ENCODE measurements at regions not wholly inside any gene's neighbourhood (a gene's known extent, or its start where the extent isn't known, plus 50 kb on each side); places are given as distances from the start of the nearest gene placed in this dataset.

DNA sequence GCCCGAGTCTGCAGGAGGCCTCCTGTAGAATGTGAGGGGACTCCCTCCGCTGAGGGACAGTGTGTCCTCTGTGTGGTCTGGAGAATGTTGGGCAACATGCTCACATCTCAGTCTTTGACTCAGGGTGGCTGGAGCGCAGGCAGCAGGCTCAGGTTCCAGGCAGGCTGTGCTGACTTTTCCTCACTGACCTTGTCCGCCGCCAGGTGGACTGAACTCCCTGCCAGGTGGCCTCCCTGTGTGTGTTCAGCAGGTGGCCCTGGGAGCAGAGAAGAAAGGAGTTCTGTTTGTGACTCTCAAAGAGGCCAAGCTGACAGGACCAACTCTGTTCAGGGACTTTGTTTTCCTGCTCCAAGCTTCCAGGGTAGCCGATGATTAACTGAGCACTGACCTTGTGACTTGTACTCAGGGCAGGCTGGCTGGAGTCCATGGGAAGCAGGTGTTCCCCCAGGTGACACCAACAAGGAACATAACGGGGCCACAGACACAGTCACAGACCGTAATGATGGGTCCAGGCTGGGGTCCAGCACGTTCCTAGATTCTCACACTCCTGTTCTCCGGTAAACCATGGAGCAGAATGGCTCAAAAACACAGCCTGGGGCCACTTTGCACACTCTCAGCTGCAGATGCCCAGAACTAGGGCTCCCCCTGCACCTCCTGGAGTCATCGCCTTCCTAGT is 439.8 kb downstream of the RNF144A start:
- H3K4me1 Mint-ChIP-seq: peaks cover 7 to 8% of the 10 kb centered on the region in 2 experiments; a peak in 3 of 4 replicates
- Histone ChIP-seq H3K9ac (ENCODE audit: extremely low read depth, insufficient read length, low read length) (no peak overlapping the region), H4K8ac (replicated peaks; ENCODE audit: insufficient read length, low read depth, low read length) (no peak overlapping the region), H3K79me1 (ENCODE audit: insufficient read depth, low read depth, low read length, poor library complexity, severe bottlenecking) (no peaks in the 10 kb centered on the region), H4K5ac (ENCODE audit: insufficient read length, low read depth, low read length) (no peak overlapping the region), H3K27me3 (ENCODE audit: insufficient read depth, low read length) (no peaks in the 10 kb centered on the region), H3K23ac (ENCODE audit: insufficient read length, low read depth, low read length) (no peak overlapping the region), H3K14ac (ENCODE audit: insufficient read depth, low read length) (no peak overlapping the region; the same call in 1 of the 2 replicates), H2BK15ac (ENCODE audit: low read depth, low read length) (no peak overlapping the region; the same call in 1 of the 2 replicates), H3K79me2 (ENCODE audit: insufficient read depth, low read length) (no peaks in the 10 kb centered on the region), H2AFZ (ENCODE audit: low read length) (no peak overlapping the region), H2AK5ac (ENCODE audit: insufficient read length, low read length) (no peak overlapping the region), H3K4me2 (ENCODE audit: insufficient read depth, insufficient read length, low read length) (no peak overlapping the region), H3K23me2 (ENCODE audit: insufficient read length, low read depth, low read length, poor library complexity, severe bottlenecking) (no peaks in the 10 kb centered on the region), H2BK120ac (ENCODE audit: low read depth, low read length, poor library complexity, severe bottlenecking) (peak overlapping the region; percentile 51), H2BK12ac (ENCODE audit: insufficient read length, low read depth, low read length) (no peak overlapping the region), H3K4ac (ENCODE audit: low read depth, low read length) (no peak overlapping the region), H3T11ph (ENCODE audit: low read length) (no peak overlapping the region), H3K9me3 (ENCODE audit: control insufficient read depth, low read depth, low read length) (no peaks in the 10 kb centered on the region), H3K18ac (ENCODE audit: insufficient read length, low read depth, low read length) (no peak overlapping the region), H2BK5ac (ENCODE audit: insufficient read length, low read length) (no peak overlapping the region), H3K4me1 (ENCODE audit: insufficient read depth, low read length) (no peaks in the 10 kb centered on the region), H4K91ac (ENCODE audit: insufficient read length, low read depth, low read length) (no peak overlapping the region), H4K20me1 (ENCODE audit: control insufficient read depth, insufficient read depth, insufficient read length) (no peaks in the 10 kb centered on the region), H3K27ac (ENCODE audit: insufficient read length, low read depth, low read length) (no peak overlapping the region), H2BK20ac (ENCODE audit: low read depth, low read length, poor library complexity, severe bottlenecking) (no peak overlapping the region), H3K56ac (ENCODE audit: insufficient read length, low read depth, low read length) (no peak overlapping the region)
- H3K27me3 Mint-ChIP-seq (ENCODE audit: low read depth): no peaks in the 10 kb centered on the region; the same call in 1 of the 2 replicates
- WGBS (ENCODE audit: extremely low coverage, insufficient read length, low lambda C conversion rate): no CpG with 5 or more reads among the region's 11 CpGs
- no peaks in the 10 kb centered on the region; a peak in 2 of 5 replicates for H3K9me3 Mint-ChIP-seq
- TF ChIP-seq CTCF (conservative IDR thresholded peaks at IDR 0.05): no peak
- no peak for DNase-seq
- H3K36me3 Mint-ChIP-seq (ENCODE audit: insufficient read depth in 1 of 3, low read depth in 3 of 3): 0 out of 7 replicates have a peak, but pooled peaks cover 0 to 3% (median 0%) of the 10 kb centered on the region in 3 experiments
- H3K27ac Mint-ChIP-seq: no peak overlapping the region; a peak in 1 of 7 replicates
- no peak overlapping the region for H3K4me3 Mint-ChIP-seq

Data from H9 (cell line).